Hepatocyte (in vitro differentiated cells): ENCODE measurements at regions not wholly inside any gene's neighbourhood (a gene's known extent, or its start where the extent isn't known, plus 50 kb on each side); places are given as distances from the start of the nearest gene placed in this dataset.

Source experiments
- DNase-seq: peaks from one replicate; pipeline ENCODE4 v3.0.0-alpha.2; 2016; ENCODE audit warnings: low spot score
- H2AFZ ChIP-seq: fragments of 200-600 bp; sonication (generic); 2 replicates; pipeline ENCODE4 v1.6.0; 2016; ENCODE audit warnings: antibody characterized with exemption, mild to moderate bottlenecking
- H3K27ac ChIP-seq: fragments of 200-600 bp; sonication (generic); 2 replicates; pipeline ENCODE4 v1.5.1; 2016; ENCODE audit warnings: mild to moderate bottlenecking
- H3K27me3 ChIP-seq: fragments of 200-600 bp; sonication (generic); 2 replicates; pipeline ENCODE4 v1.6.1; 2016
- H3K36me3 ChIP-seq: fragments of 200-600 bp; sonication (generic); replicated peaks from 2 replicates; pipeline ENCODE4 v1.5.1; 2016; ENCODE audit warnings: low read depth; ENCODE audit not compliant: insufficient read depth
- H3K4me1 ChIP-seq: fragments of 200-600 bp; sonication (generic); 2 replicates; pipeline ENCODE4 v1.5.1; 2016; ENCODE audit warnings: mild to moderate bottlenecking, moderate library complexity; ENCODE audit not compliant: insufficient read depth
- H3K4me2 ChIP-seq: fragments of 200-600 bp; sonication (generic); 2 replicates; pipeline ENCODE4 v1.6.0; 2016
- H3K4me3 ChIP-seq: fragments of 200-600 bp; sonication (generic); 2 replicates; pipeline ENCODE4 v1.5.1; 2016; ENCODE audit warnings: mild to moderate bottlenecking
- H3K79me2 ChIP-seq: fragments of 200-600 bp; sonication (generic); 2 replicates; pipeline ENCODE4 v1.6.0; 2017; ENCODE audit warnings: mild to moderate bottlenecking
- H3K9me2 ChIP-seq: fragments of 200-600 bp; sonication (generic); replicated peaks from 2 replicates; pipeline ENCODE4 v1.6.0; 2017; ENCODE audit warnings: mild to moderate bottlenecking; ENCODE audit not compliant: insufficient read depth
- H3K9me3 ChIP-seq: fragments of 200-600 bp; sonication (generic); 2 replicates; pipeline ENCODE4 v1.5.1; 2016; ENCODE audit warnings: low read depth, mild to moderate bottlenecking
- H4K20me1 ChIP-seq: fragments of 200-600 bp; sonication (generic); 2 replicates; pipeline ENCODE4 v1.6.0; 2016; ENCODE audit warnings: mild to moderate bottlenecking; ENCODE audit not compliant: insufficient read depth, poor library complexity, severe bottlenecking
- EZH2 ChIP-seq: fragments of 200-600 bp; sonication (generic); IDR thresholded peaks from 2 replicates; pipeline ENCODE4 v1.6.1; 2016; ENCODE audit warnings: antibody characterized with exemption, mild to moderate bottlenecking, borderline replicate concordance
- EZH2phosphoT487 ChIP-seq: fragments of 200-600 bp; sonication (generic); IDR thresholded peaks from one replicate; pipeline ENCODE4 v1.6.1; 2018; ENCODE audit warnings: antibody characterized with exemption, mild to moderate bottlenecking, low read depth, moderate library complexity; ENCODE audit not compliant: unreplicated experiment, severe bottlenecking
- WGBS: methylation state at CpG from one replicate; pipeline ENCODE4 v1.1.6; 2016; ENCODE audit warnings: low lambda C conversion rate; ENCODE audit errors: missing lambda C conversion rate; 5-methylcytosine and 5-hydroxymethylcytosine counted together
- TF ChIP-seq, protein P1 (sequence below): fragments of 200-600 bp; sonication (generic); IDR thresholded peaks from 2 replicates; pipeline ENCODE4 v1.5.1; 2016; ENCODE audit warnings: antibody characterized with exemption, mild to moderate bottlenecking; ENCODE audit not compliant: poor library complexity

DNA sequence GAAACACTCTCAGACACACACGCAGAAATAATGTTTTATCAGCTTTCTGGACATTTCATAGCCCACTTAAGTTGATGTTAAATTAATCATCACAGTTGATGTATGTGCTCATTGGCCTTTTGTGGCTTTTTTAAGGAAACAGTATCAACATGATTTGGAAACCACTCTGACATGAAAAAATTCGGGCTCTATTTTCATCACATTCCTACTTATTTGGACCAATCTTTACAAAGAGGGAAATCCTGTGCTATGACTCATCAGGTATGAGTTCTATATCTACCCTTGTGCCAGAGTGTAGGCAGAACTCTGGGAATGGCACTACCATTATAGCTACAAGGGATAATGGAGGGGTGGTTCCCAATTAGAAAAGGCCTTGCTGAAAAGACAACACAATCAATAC lies 388.4 kb upstream of the PTGER4 start:
- H3K79me2 ChIP-seq = no peaks in the 10 kb centered on the region
- H4K20me1 ChIP-seq = no peaks in the 10 kb centered on the region
- no peaks in the 10 kb centered on the region for H3K4me1 ChIP-seq
- H3K9me2 ChIP-seq = no peaks in the 10 kb centered on the region
- no peak for DNase-seq
- no peak overlapping the region for H3K4me3 ChIP-seq
- no peaks in the 10 kb centered on the region for H3K9me3 ChIP-seq
- TF ChIP-seq, protein P1, sequence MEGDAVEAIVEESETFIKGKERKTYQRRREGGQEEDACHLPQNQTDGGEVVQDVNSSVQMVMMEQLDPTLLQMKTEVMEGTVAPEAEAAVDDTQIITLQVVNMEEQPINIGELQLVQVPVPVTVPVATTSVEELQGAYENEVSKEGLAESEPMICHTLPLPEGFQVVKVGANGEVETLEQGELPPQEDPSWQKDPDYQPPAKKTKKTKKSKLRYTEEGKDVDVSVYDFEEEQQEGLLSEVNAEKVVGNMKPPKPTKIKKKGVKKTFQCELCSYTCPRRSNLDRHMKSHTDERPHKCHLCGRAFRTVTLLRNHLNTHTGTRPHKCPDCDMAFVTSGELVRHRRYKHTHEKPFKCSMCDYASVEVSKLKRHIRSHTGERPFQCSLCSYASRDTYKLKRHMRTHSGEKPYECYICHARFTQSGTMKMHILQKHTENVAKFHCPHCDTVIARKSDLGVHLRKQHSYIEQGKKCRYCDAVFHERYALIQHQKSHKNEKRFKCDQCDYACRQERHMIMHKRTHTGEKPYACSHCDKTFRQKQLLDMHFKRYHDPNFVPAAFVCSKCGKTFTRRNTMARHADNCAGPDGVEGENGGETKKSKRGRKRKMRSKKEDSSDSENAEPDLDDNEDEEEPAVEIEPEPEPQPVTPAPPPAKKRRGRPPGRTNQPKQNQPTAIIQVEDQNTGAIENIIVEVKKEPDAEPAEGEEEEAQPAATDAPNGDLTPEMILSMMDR = no peak
- TF ChIP-seq EZH2phosphoT487 (no peak), EZH2 (no peak)
- H3K4me2 ChIP-seq = no peak overlapping the region
- H3K27ac ChIP-seq = no peak overlapping the region
- 83% methylated on average over 2 of the region's 2 CpGs for WGBS
- H3K27me3 ChIP-seq = no peaks in the 10 kb centered on the region
- no peaks in the 10 kb centered on the region for H3K36me3 ChIP-seq
- H2AFZ ChIP-seq = no peak overlapping the region

DNA sequence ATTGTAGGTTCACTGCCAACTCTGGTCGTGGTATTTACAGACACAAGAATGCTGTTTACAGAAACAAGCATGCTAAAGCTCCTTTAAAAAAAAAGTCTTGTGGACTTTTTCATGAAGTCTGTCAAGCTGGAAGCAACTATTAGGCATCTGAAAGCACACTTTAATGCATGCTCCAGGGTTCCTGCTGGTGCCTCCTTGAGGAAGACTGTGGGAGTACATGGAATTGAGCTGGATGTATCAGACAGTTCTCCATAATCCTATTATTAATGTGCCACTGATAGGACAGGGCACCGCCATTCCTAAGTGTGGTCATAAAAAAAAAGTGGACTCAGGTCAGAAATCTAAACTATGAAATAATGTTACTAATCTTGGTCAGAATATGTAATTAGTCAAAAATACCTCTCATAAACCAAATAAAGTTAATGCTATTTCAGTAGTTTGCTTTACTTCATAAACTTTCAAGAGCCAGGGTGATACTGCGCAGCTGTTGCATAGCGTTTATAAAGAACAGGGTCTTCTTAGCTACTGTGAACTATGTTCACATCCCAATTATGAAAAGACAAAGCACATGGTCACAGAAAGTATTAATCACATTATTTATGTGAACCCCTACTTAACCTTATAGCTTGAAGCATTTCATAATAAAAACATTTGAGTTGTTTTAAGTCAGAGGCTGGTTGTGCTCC lies 390.8 kb upstream of the PTGER4 start:
- Histone ChIP-seq H3K4me2 (no peak overlapping the region), H3K27ac (no peak overlapping the region), H2AFZ (no peak overlapping the region), H3K4me3 (no peak overlapping the region), H3K9me2 (no peaks in the 10 kb centered on the region), H3K9me3 (no peaks in the 10 kb centered on the region), H3K27me3 (no peaks in the 10 kb centered on the region), H3K79me2 (no peaks in the 10 kb centered on the region), H3K4me1 (no peaks in the 10 kb centered on the region), H4K20me1 (no peaks in the 10 kb centered on the region), H3K36me3 (no peaks in the 10 kb centered on the region)
- 79% methylated on average over 4 of the region's 4 CpGs for WGBS
- DNase-seq = no peak
- TF ChIP-seq EZH2 (no peak), EZH2phosphoT487 (no peak)
- TF ChIP-seq, protein P1 = no peak

- Histone ChIP-seq H4K20me1 (no peaks in the 10 kb centered on the region), H3K9me2 (no peaks in the 10 kb centered on the region), H3K4me2 (no peak overlapping the region), H3K27me3 (no peaks in the 10 kb centered on the region), H3K9me3 (no peaks in the 10 kb centered on the region), H3K27ac (no peak overlapping the region), H3K4me1 (no peaks in the 10 kb centered on the region), H3K4me3 (no peak overlapping the region), H3K36me3 (no peaks in the 10 kb centered on the region), H3K79me2 (no peaks in the 10 kb centered on the region), H2AFZ (no peak overlapping the region)
- TF ChIP-seq EZH2 (no peak), EZH2phosphoT487 (no peak)
- TF ChIP-seq, protein P1 = no peak
- DNase-seq = no peak
- 86% methylated on average over 3 of the region's 3 CpGs for WGBS
Measured at GRCh38 chr5:40284863-40285262, 394.9 kb upstream of the PTGER4 start.
